Lower leg skin (tissue), 3 donors: ENCODE measurements at regions not wholly inside any gene's neighbourhood (a gene's known extent, or its start where the extent isn't known, plus 50 kb on each side); places are given as distances from the start of the nearest gene placed in this dataset.

Experiments
- CTCF ChIP-seq, 3 donors: fragments of 450-650 bp; IDR thresholded peaks; one replicate each; pipeline ENCODE4 v1.5.1; 2016; ENCODE audit warnings: antibody characterized with exemption in 3 of 3, mild to moderate bottlenecking in 3 of 3, moderate library complexity in 2 of 3
- POLR2A ChIP-seq, 2 donors: fragments of 450-650 bp; IDR thresholded peaks; one replicate each; pipeline ENCODE4 v1.6.1; 2016 to 2017; ENCODE audit warnings: antibody characterized with exemption in 2 of 2, mild to moderate bottlenecking in 1 of 2, moderate library complexity in 1 of 2

GRCh38 chr11:70779433-70780245, 381.3 kb downstream of the CTTN start:
- TF ChIP-seq CTCF (IDR thresholded peaks at IDR 0.05) (no peak), POLR2A (IDR thresholded peaks at IDR 0.05) (no peak)
